SK-N-SH treated with all-trans-retinoic acid at 6 μM for 48 hours (cell line): ENCODE measurements at regions not wholly inside any gene's neighbourhood (a gene's known extent, or its start where the extent isn't known, plus 50 kb on each side); places are given as distances from the start of the nearest gene placed in this dataset.

Source experiments
- ATAC-seq: fragments of 200-7000 bp; cut with Tn5 transposase; 3 replicates; pipeline ENCODE4 v1.9.1; 2020; ENCODE audit warnings: mild to moderate bottlenecking, moderate library complexity
- ARNTL ChIP-seq: fragments of 450-650 bp; formaldehyde crosslinking; IDR thresholded peaks from 2 replicates; pipeline ENCODE4 v1.5.0; 2020; ENCODE audit warnings: low read depth, mild to moderate bottlenecking, moderate library complexity, borderline replicate concordance
- CREB5 ChIP-seq: fragments of 250-450 bp; sonication (Bioruptor Pico); IDR thresholded peaks from 2 replicates; pipeline ENCODE4 v1.5.1; 2020; ENCODE audit warnings: low read depth, mild to moderate bottlenecking, moderate library complexity
- CSDC2 ChIP-seq: fragments of 250-450 bp; sonication (Bioruptor Pico); IDR thresholded peaks from 2 replicates; pipeline ENCODE4 v1.5.0; 2020; ENCODE audit warnings: mild to moderate bottlenecking, moderate library complexity
- ESRRG ChIP-seq: fragments of 250-450 bp; sonication (Bioruptor Pico); IDR thresholded peaks from 2 replicates; pipeline ENCODE4 v1.6.1; 2021; ENCODE audit warnings: mild to moderate bottlenecking
- GLIS3 ChIP-seq: fragments of 250-450 bp; sonication (Bioruptor Pico); IDR thresholded peaks from 2 replicates; pipeline ENCODE4 v1.5.0; 2020; ENCODE audit warnings: mild to moderate bottlenecking, moderate library complexity
- ISL1 ChIP-seq: fragments of 250-450 bp; sonication (Bioruptor Pico); IDR thresholded peaks from 2 replicates; pipeline ENCODE4 v2.1.2; 2022; ENCODE audit warnings: mild to moderate bottlenecking, moderate library complexity
- OSR1 ChIP-seq: fragments of 250-450 bp; sonication (Bioruptor Pico); IDR thresholded peaks from 2 replicates; pipeline ENCODE4 v1.8.0; 2022; ENCODE audit warnings: moderate library complexity, mild to moderate bottlenecking, inconsistent platforms
- PATZ1 ChIP-seq: fragments of 250-450 bp; sonication (Bioruptor Pico); IDR thresholded peaks from 2 replicates; pipeline ENCODE4 v1.8.0; 2020; ENCODE audit warnings: mild to moderate bottlenecking, moderate library complexity, borderline replicate concordance
- POU6F1 ChIP-seq: fragments of 250-450 bp; sonication (Bioruptor Pico); IDR thresholded peaks from 2 replicates; pipeline ENCODE4 v1.8.0; 2021; ENCODE audit warnings: low read depth, mild to moderate bottlenecking, moderate library complexity, borderline replicate concordance
- PPARA ChIP-seq: fragments of 250-450 bp; sonication (Bioruptor Pico); IDR thresholded peaks from 2 replicates; pipeline ENCODE4 v1.5.0; 2020; ENCODE audit warnings: mild to moderate bottlenecking, borderline replicate concordance
- SNAI2 ChIP-seq: fragments of 250-450 bp; sonication (Bioruptor Pico); IDR thresholded peaks from 2 replicates; pipeline ENCODE4 v1.5.0; 2020; ENCODE audit warnings: mild to moderate bottlenecking, moderate library complexity
- TCF4 ChIP-seq: fragments of 250-450 bp; sonication (Bioruptor Pico); IDR thresholded peaks from 2 replicates; pipeline ENCODE4 v1.8.0; 2021; ENCODE audit warnings: mild to moderate bottlenecking, moderate library complexity, borderline replicate concordance
- TOX ChIP-seq: fragments of 250-450 bp; sonication (Bioruptor Pico); IDR thresholded peaks from 2 replicates; pipeline ENCODE4 v1.8.0; 2021; ENCODE audit warnings: mild to moderate bottlenecking, moderate library complexity, borderline replicate concordance
- TSHZ2 ChIP-seq: fragments of 250-450 bp; sonication (Bioruptor Pico); IDR thresholded peaks from 2 replicates; pipeline ENCODE4 v1.5.0; 2020; ENCODE audit warnings: mild to moderate bottlenecking, moderate library complexity
- ZC3H10 ChIP-seq: fragments of 250-450 bp; sonication (Bioruptor Pico); IDR thresholded peaks from 2 replicates; pipeline ENCODE4 v1.5.1; 2021; ENCODE audit warnings: mild to moderate bottlenecking, moderate library complexity
- ZNF565 ChIP-seq: fragments of 450-650 bp; formaldehyde crosslinking; conservative IDR thresholded peaks from 2 replicates; pipeline ENCODE4 v1.5.0; 2020; ENCODE audit warnings: low read depth, mild to moderate bottlenecking, moderate library complexity
- ZNF70 ChIP-seq: fragments of 450-650 bp; formaldehyde crosslinking; IDR thresholded peaks from 2 replicates; pipeline ENCODE4 v1.5.0; 2020; ENCODE audit warnings: mild to moderate bottlenecking, moderate library complexity
- ZNF8 ChIP-seq: fragments of 450-650 bp; formaldehyde crosslinking; IDR thresholded peaks from 2 replicates; pipeline ENCODE4 v1.5.0; 2020; ENCODE audit warnings: mild to moderate bottlenecking, moderate library complexity
- TF ChIP-seq, protein P1 (sequence below): fragments of 250-450 bp; sonication (Bioruptor Pico); IDR thresholded peaks from 2 replicates; pipeline ENCODE4 v1.5.1; 2021; ENCODE audit warnings: mild to moderate bottlenecking, moderate library complexity

DNA sequence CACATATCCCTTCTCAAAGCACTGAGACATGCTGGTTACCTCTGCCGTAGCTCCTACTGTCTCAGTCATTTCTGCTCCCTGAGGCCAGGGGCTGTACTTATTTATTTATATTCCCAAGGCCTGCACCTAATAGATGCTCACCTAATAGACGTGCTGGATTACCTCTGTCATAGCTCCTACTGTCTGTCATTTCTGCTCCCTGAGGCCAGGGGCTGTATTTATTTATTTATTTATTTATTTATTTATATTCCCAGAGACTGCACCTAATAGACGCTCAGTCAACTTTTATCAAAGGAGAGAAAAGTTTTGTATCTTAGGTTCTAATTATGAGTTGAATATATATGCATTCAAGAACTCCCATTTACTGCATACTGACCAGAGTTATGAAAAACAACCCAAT is 414.0 kb upstream of the TRIB2 start:
- TF ChIP-seq ZNF565 (CRISPR knock-in tag) (no peak), ZC3H10 (no peak), ESRRG (no peak), TOX (CRISPR knock-in tag) (no peak), PPARA (no peak), TSHZ2 (no peak), TCF4 (no peak), ISL1 (CRISPR knock-in tag) (no peak), ZNF70 (CRISPR knock-in tag) (no peak)
- ATAC-seq, result no peak

DNA sequence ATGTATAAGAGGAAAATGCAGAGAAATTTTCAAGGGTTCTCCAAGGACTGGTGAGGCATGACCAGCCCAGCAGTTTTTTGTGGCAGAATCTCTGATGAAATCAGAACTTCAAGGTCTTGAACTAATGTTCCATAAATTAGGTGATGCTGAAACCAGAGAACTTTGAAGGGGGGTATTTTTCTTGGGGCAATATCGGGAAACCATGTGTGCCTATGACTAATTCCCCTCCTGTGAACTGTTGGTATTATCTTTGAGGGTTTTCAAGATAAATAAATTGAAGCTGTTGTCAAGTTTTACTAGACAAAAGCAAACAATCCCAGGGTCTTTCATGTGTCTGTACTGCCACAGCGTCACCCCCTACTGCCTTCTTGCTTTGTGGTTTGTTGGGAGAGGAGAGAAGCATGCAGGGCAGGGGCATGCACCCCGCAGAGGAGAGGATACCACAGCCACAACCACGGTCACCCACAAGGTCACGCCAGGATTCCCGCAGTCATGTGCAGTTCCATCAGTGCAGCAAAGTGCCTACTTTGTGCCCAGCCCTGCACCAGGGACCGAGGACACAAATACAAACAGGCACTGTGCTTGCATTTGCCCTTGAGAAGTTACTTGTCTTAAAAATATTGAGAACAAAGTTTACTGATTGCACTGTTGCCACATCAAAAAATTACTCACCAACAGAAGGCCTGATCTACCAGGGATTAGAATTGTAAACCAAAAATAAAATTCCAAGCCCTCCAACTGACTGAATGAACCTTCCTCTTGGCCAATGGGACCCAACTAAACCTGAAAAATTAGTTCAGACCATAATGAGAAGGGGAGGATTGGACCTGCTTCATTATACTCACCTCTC is 413.3 kb upstream of the TRIB2 start:
- no peak for TF ChIP-seq PATZ1 (CRISPR knock-in tag)
- TF ChIP-seq CSDC2 (CRISPR knock-in tag), result no peak
- no peak for TF ChIP-seq ARNTL (CRISPR knock-in tag)
- no peak for TF ChIP-seq POU6F1
- no peak for TF ChIP-seq OSR1 (CRISPR knock-in tag)
- no peak for TF ChIP-seq GLIS3 (CRISPR knock-in tag)
- TF ChIP-seq, protein P1, sequence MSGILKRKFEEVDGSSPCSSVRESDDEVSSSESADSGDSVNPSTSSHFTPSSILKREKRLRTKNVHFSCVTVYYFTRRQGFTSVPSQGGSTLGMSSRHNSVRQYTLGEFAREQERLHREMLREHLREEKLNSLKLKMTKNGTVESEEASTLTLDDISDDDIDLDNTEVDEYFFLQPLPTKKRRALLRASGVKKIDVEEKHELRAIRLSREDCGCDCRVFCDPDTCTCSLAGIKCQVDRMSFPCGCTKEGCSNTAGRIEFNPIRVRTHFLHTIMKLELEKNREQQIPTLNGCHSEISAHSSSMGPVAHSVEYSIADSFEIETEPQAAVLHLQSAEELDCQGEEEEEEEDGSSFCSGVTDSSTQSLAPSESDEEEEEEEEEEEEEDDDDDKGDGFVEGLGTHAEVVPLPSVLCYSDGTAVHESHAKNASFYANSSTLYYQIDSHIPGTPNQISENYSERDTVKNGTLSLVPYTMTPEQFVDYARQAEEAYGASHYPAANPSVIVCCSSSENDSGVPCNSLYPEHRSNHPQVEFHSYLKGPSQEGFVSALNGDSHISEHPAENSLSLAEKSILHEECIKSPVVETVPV (CRISPR knock-in tag), result no peak

DNA sequence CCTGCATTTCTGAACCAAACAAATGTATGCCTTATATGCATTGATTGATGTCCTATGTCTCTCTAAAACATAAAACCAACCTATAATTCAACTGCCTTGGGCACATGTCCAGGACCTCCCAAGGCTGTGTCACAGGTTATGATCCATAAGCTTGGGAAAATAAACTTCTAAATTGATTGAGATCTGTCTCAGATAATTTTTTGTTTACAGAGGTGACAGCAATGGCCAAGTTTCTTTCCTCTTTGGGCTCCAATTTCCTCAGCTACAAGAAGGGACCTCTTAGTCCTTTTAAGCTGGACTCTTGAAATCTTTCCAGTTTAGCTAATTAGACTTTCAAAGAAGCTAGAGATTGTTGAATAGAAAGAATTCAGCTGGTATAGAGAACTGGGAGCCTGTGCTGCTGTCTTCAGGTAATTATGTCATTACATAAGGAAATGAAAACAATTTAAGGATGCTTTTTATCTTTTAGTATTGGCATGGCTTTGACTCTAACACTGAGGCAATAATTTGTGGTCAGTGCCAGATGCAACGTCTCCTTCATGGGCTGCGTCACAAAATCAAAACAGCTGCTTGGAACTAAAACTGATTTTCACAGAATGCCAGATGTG is 412.1 kb upstream of the TRIB2 start:
- no peak for TF ChIP-seq PPARA
- peak; percentile 80; the same call in 1 of the 2 replicates for TF ChIP-seq TCF4
- TF ChIP-seq TSHZ2, result 0 out of 2 replicates have a peak, but pooled peaks have one; percentile 16
- TF ChIP-seq, all 23 proteins: peak for 2
- ATAC-seq, result no peak; the same call in 2 of the 3 replicates

More for the DNA sequence above, 413.3 kb upstream of the TRIB2 start:
- no peak for ATAC-seq

DNA sequence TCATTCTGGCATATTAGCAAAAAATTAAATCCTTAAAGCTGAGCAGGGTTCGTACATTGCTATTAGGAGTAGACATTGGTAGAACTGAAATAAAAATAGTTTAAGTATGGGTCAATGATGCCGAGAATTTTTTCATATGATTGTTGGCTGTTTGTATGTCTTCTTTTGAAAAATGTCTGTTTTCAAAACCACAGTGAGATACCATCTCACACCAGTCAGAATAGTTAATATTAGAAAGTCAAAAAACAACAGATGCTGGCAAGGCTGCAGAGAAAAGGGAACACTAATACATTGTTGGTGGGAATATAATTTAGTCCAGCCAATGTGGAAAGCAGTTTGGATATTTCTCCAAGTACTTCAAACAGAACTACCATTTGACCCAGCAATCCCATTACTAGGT is 410.8 kb upstream of the TRIB2 start:
- no peak for ATAC-seq
- TF ChIP-seq, protein P1 (CRISPR knock-in tag), result no peak
- TF ChIP-seq CSDC2 (CRISPR knock-in tag), result no peak
- TF ChIP-seq SNAI2 (CRISPR knock-in tag), result no peak
- no peak for TF ChIP-seq ZNF8 (CRISPR knock-in tag)
- no peak for TF ChIP-seq ZNF565 (CRISPR knock-in tag)
- TF ChIP-seq OSR1 (CRISPR knock-in tag), result no peak
- TF ChIP-seq CREB5, result no peak
- TF ChIP-seq TOX (CRISPR knock-in tag), result no peak
